Endothelial cell of umbilical vein (primary cell): ENCODE measurements at regions not wholly inside any gene's neighbourhood (a gene's known extent, or its start where the extent isn't known, plus 50 kb on each side); places are given as distances from the start of the nearest gene placed in this dataset.

Experiments
- BruUV-seq: library from RNA; stranded (reverse); fragments of 400-500 nt; replicated peaks from 2 replicates; lab custom pipeline; 2021; lab: Mats Ljungman, UMichigan
- CTCF ChIA-PET: fragments of 300-600, 350-600 bp; sonication (Branson Sonifier 250); formaldehyde crosslinking; loops from one replicate; lab custom pipeline; 2021; ENCODE audit warnings: antibody characterized with exemption, inconsistent platforms; lab: Charles Lee
- POLR2A ChIA-PET: fragments of 300-600, 350-600 bp; sonication (Branson Sonifier 250); formaldehyde crosslinking; loops from one replicate; lab custom pipeline; 2021; ENCODE audit warnings: antibody characterized with exemption, inconsistent platforms; lab: Charles Lee
- DNase-seq: peaks from one replicate; pipeline ENCODE4 v3.0.0-alpha.2; 2011; ENCODE audit warnings: low read depth, low spot score
- FAIRE-seq: peaks from 2 replicates; lab custom pipeline; 2011; peaks lifted over from hg19 to GRCh38; lab: Jason Lieb, UNC
- H2AFZ ChIP-seq: 2 replicates; pipeline ENCODE4 v1.6.0; 2012; ENCODE audit warnings: low read depth, low read length, control low read depth, inconsistent platforms
- H3K27ac ChIP-seq: 2 replicates; pipeline ENCODE4 v1.5.1; 2011; ENCODE audit warnings: low read depth, mild to moderate bottlenecking, control low read depth, low read length, moderate library complexity; ENCODE audit not compliant: insufficient read depth
- H3K27me3 ChIP-seq, 2 experiments: 2 replicates each; pipeline versions ENCODE4 v1.6.0 to v1.6.1; 2011; ENCODE audit warnings: low read length in 2 of 2, mixed read lengths in 1 of 2; ENCODE audit not compliant: control insufficient read depth in 2 of 2, insufficient read depth in 2 of 2
- H3K36me3 ChIP-seq, 2 experiments: 2 replicates in 1 of 2; 3 replicates in 1 of 2; pipeline ENCODE4 v1.5.1; 2011; ENCODE audit warnings: low read length in 2 of 2, mild to moderate bottlenecking in 1 of 2, moderate library complexity in 1 of 2; ENCODE audit not compliant: control insufficient read depth in 2 of 2, insufficient read depth in 2 of 2; ENCODE audit errors: extremely low read depth in 1 of 2
- H3K4me1 ChIP-seq: 3 replicates; pipeline ENCODE4 v1.5.1; 2011; ENCODE audit warnings: mild to moderate bottlenecking, low read length; ENCODE audit not compliant: control insufficient read depth, insufficient read depth; ENCODE audit errors: extremely low read depth
- H3K4me2 ChIP-seq: 2 replicates; pipeline ENCODE4 v1.6.1; 2011; ENCODE audit warnings: low read length, control low read depth, mixed read lengths; ENCODE audit not compliant: insufficient read depth
- H3K4me3 ChIP-seq, 3 experiments: fragments of 200-600 bp in 1 of 3; sonication (generic), shearing (Covaris generic) in 1 of 3; replicated peaks in 1 of 3; 2 replicates each; pipeline ENCODE4 v1.5.1; 2011 to 2016; ENCODE audit warnings: control low read depth in 3 of 3, low read length in 3 of 3, mild to moderate bottlenecking in 2 of 3, inconsistent platforms in 1 of 3, low read depth in 1 of 3, moderate library complexity in 1 of 3; ENCODE audit not compliant: insufficient read depth in 1 of 3
- H3K79me2 ChIP-seq: 2 replicates; pipeline ENCODE4 v1.6.0; 2012; ENCODE audit warnings: low read length, inconsistent platforms; ENCODE audit not compliant: control insufficient read depth, insufficient read depth
- H3K9ac ChIP-seq: replicated peaks from 2 replicates; pipeline ENCODE3; 2011; ENCODE audit warnings: low read length, control low read depth; ENCODE audit not compliant: insufficient read depth; ENCODE audit errors: extremely low read depth
- H3K9me1 ChIP-seq: replicated peaks from 3 replicates; pipeline ENCODE4 v1.6.0; 2011; ENCODE audit warnings: mild to moderate bottlenecking, low read length; ENCODE audit not compliant: control insufficient read depth, insufficient read depth; ENCODE audit errors: extremely low read depth
- H3K9me3 ChIP-seq: replicated peaks from 2 replicates; pipeline ENCODE4 v1.5.1; 2012; ENCODE audit warnings: low read length, inconsistent platforms; ENCODE audit not compliant: control insufficient read depth, insufficient read depth
- H4K20me1 ChIP-seq: replicated peaks from 2 replicates; pipeline ENCODE3; 2011; ENCODE audit warnings: mild to moderate bottlenecking, low read length; ENCODE audit not compliant: control insufficient read depth, insufficient read depth; ENCODE audit errors: extremely low read depth
- CTCF ChIP-seq, 2 donors: IDR thresholded peaks; 1 replicate in 1 of 2; 2 replicates in 1 of 2; pipeline ENCODE4 v1.5.1; 2011; ENCODE audit warnings: low read length in 2 of 2, mild to moderate bottlenecking in 2 of 2, moderate library complexity in 2 of 2, control low read depth in 1 of 2, inconsistent platforms in 1 of 2, low read depth in 1 of 2; ENCODE audit not compliant: insufficient read depth in 1 of 2; ENCODE audit errors: extremely low read depth in 1 of 2
- EZH2 ChIP-seq: IDR thresholded peaks from 2 replicates; pipeline ENCODE4 v1.6.1; 2012; ENCODE audit warnings: borderline replicate concordance, low read depth, mild to moderate bottlenecking, moderate library complexity, low read length, inconsistent platforms; ENCODE audit not compliant: severe bottlenecking
- FOS ChIP-seq: IDR thresholded peaks from 2 replicates; pipeline ENCODE4 v1.6.1; 2011; ENCODE audit warnings: mild to moderate bottlenecking, low read length, moderate library complexity, borderline replicate concordance; ENCODE audit not compliant: insufficient read depth
- GATA2 ChIP-seq: IDR thresholded peaks from 2 replicates; pipeline ENCODE4 v1.7.0; 2011; ENCODE audit warnings: low read depth, mild to moderate bottlenecking, moderate library complexity, mixed read lengths, low read length; ENCODE audit not compliant: insufficient read length, insufficient read depth
- JUN ChIP-seq: IDR thresholded peaks from 2 replicates; pipeline ENCODE4 v1.6.1; 2011; ENCODE audit warnings: borderline replicate concordance, low read depth; ENCODE audit not compliant: insufficient read length, insufficient read depth
- MAX ChIP-seq: IDR thresholded peaks from 2 replicates; pipeline ENCODE4 v1.6.1; 2011; ENCODE audit not compliant: insufficient read depth, insufficient read length
- MYC ChIP-seq: IDR thresholded peaks from one replicate; pipeline ENCODE4 v1.6.1; 2011; ENCODE audit warnings: mild to moderate bottlenecking, low read depth, low read length
- POLR2A ChIP-seq: IDR thresholded peaks from 2 replicates; pipeline ENCODE4 v1.6.1; 2012; ENCODE audit warnings: low read depth, mild to moderate bottlenecking, control low read depth, low read length
- POLR2AphosphoS5 ChIP-seq: IDR thresholded peaks from 2 replicates; pipeline ENCODE4 v1.6.1; 2012; ENCODE audit warnings: low read depth, mild to moderate bottlenecking, control low read depth, low read length, moderate library complexity; ENCODE audit not compliant: insufficient read depth
- dilution Hi-C: fragments of 300-500 bp; cut with MboI; formaldehyde crosslinking; loops from one replicate; pipeline ENCODE4 v1.15.0; 2019; ENCODE audit warnings: low sequenced_read_pairs; ENCODE audit not compliant: extremely low pct_ligation_motif_present
- intact Hi-C: fragments of 100-400 bp; cut with micrococcal nuclease; formaldehyde crosslinking; loops from one replicate; pipeline ENCODE4 v1.10.0; 2022

- DNase-seq (no peak), FAIRE-seq (no peak)
- H3K79me2 ChIP-seq: no peaks in the 10 kb centered on the region
- TF ChIP-seq MYC (no peak), GATA2 (no peak)
- ChIA-PET POLR2A (no interaction called here), CTCF (interaction anchor here (0.6 to 1.3 kb wide), 5 partner anchors 12 to 133 kb away, joined by 3 to 4 read pairs (median 4); no protein-coding TSS in a partner anchor)
- no peaks in the 10 kb centered on the region for H4K20me1 ChIP-seq
- dilution Hi-C loops: no loop called here
- H3K4me1 ChIP-seq: peaks cover 11% of the 10 kb centered on the region
- intact Hi-C loops: no loop called here
- no peaks in the 10 kb centered on the region for H3K9me3 ChIP-seq
- H3K27ac ChIP-seq: no peak overlapping the region
- no peaks in the 10 kb centered on the region for H3K9me1 ChIP-seq
- no peak overlapping the region for H3K9ac ChIP-seq
- no peaks in the 10 kb centered on the region for H3K27me3 ChIP-seq
- no TSS peak for BruUV-seq
- H3K36me3 ChIP-seq: no peaks in the 10 kb centered on the region
- no peak overlapping the region for H2AFZ ChIP-seq
- no peak overlapping the region for H3K4me3 ChIP-seq
- no peak overlapping the region for H3K4me2 ChIP-seq
Measured at GRCh38 chr1:60936591-60937342, 145.6 kb upstream of the NFIA start.

GRCh38 chr1:60936163-60936562, 146.2 kb upstream of the NFIA start:
- no peak overlapping the region for H3K27ac ChIP-seq
- FAIRE-seq: no peak

More at GRCh38 chr1:60936163-60936562, 146.2 kb upstream of the NFIA start:
- Histone ChIP-seq H3K9ac (no peak overlapping the region), H3K4me3 (no peak overlapping the region), H3K79me2 (no peaks in the 10 kb centered on the region), H3K9me1 (no peaks in the 10 kb centered on the region), H3K4me2 (no peak overlapping the region), H4K20me1 (no peaks in the 10 kb centered on the region), H3K36me3 (no peaks in the 10 kb centered on the region), H3K27me3 (no peaks in the 10 kb centered on the region), H3K4me1 (peaks cover 11% of the 10 kb centered on the region), H2AFZ (no peak overlapping the region), H3K9me3 (no peaks in the 10 kb centered on the region)
- DNase-seq: no peak
- dilution Hi-C loops: no loop called here
- intact Hi-C loops: no loop called here
- TF ChIP-seq MAX: no peak
- TF ChIP-seq EZH2: no peak
- no peak for TF ChIP-seq JUN
- no peak for TF ChIP-seq POLR2AphosphoS5
- TF ChIP-seq FOS: no peak
- no peak for TF ChIP-seq MYC
- no peak for TF ChIP-seq POLR2A
- TF ChIP-seq GATA2: no peak
- no peak for TF ChIP-seq CTCF (IDR thresholded peaks at IDR 0.05; ENCODE audit: extremely low read depth in 1 of 2, insufficient read depth in 1 of 2, low read depth in 1 of 2, low read length in 2 of 2)
- POLR2A ChIA-PET: no interaction called here
- BruUV-seq: no TSS peak
- CTCF ChIA-PET: interaction anchor here (1.3 to 1.9 kb wide), 2 partner anchors 17 to 24 kb away, joined by 3 to 4 read pairs; no protein-coding TSS in a partner anchor
